IMR-90 (cell line): ENCODE measurements at regions not wholly inside any gene's neighbourhood (a gene's known extent, or its start where the extent isn't known, plus 50 kb on each side); places are given as distances from the start of the nearest gene placed in this dataset.

Experiments
- ATAC-seq: fragments of 200-7000 bp; cut with Tn5 transposase; 2 replicates; pipeline ENCODE4 v1.9.1; 2020; ENCODE audit warnings: low read depth, mild to moderate bottlenecking, moderate library complexity
- BruUV-seq: library from RNA; stranded (reverse); fragments of 400-500 nt; replicated peaks from 2 replicates; lab custom pipeline; 2021; lab: Mats Ljungman, UMichigan
- CTCF ChIA-PET: fragments of 300-600 bp; formaldehyde crosslinking; extraction: SDS; loops from one replicate; lab custom pipeline; 2021; ENCODE audit warnings: antibody characterized with exemption; lab: Yijun Ruan, JAX
- POLR2A ChIA-PET: fragments of 300-600 bp; sonication (Branson Sonifier 250); formaldehyde crosslinking; loops from one replicate; lab custom pipeline; 2022; ENCODE audit warnings: antibody characterized with exemption; ENCODE audit not compliant: unreplicated experiment; lab: Charles Lee
- DNase-seq: peaks from one replicate; pipeline ENCODE4 v3.0.0; 2013
- H2AFZ ChIP-seq: replicated peaks from 2 replicates; pipeline ENCODE3; 2013; ENCODE audit warnings: low read length, mild to moderate bottlenecking; ENCODE audit not compliant: poor library complexity
- H2AK5ac ChIP-seq: 2 replicates; pipeline ENCODE4 v1.6.1; 2013; ENCODE audit warnings: low read depth, low read length, inconsistent platforms
- H2AK9ac ChIP-seq: replicated peaks from 2 replicates; pipeline ENCODE3; 2013; ENCODE audit warnings: mild to moderate bottlenecking, low read depth, low read length, moderate library complexity; ENCODE audit not compliant: poor library complexity
- H2BK120ac ChIP-seq: 2 replicates; pipeline ENCODE4 v1.6.1; 2013; ENCODE audit warnings: low read depth, low read length, inconsistent platforms
- H2BK15ac ChIP-seq: 3 replicates; pipeline ENCODE4 v1.6.1; 2013; ENCODE audit warnings: low read depth, low read length, inconsistent platforms
- H2BK20ac ChIP-seq: 2 replicates; pipeline ENCODE4 v1.6.1; 2013; ENCODE audit warnings: low read depth, mild to moderate bottlenecking, inconsistent platforms, low read length, moderate library complexity
- H2BK5ac ChIP-seq: 2 replicates; pipeline ENCODE4 v1.6.1; 2013; ENCODE audit warnings: mild to moderate bottlenecking, low read depth, low read length, inconsistent platforms; ENCODE audit not compliant: poor library complexity, severe bottlenecking
- H3K14ac ChIP-seq: replicated peaks from 2 replicates; pipeline ENCODE4 v1.6.1; 2013; ENCODE audit warnings: low read depth, low read length, inconsistent platforms
- H3K18ac ChIP-seq: 2 replicates; pipeline ENCODE4 v1.6.1; 2013; ENCODE audit warnings: low read depth, low read length, control low read depth
- H3K23ac ChIP-seq: 2 replicates; pipeline ENCODE4 v1.6.1; 2013; ENCODE audit warnings: low read depth, low read length, inconsistent platforms
- H3K27ac ChIP-seq: 2 replicates; pipeline ENCODE4 v1.5.1; 2013; ENCODE audit warnings: mild to moderate bottlenecking, control low read depth, low read length; ENCODE audit not compliant: insufficient read depth
- H3K27me3 ChIP-seq: 2 replicates; pipeline ENCODE4 v1.6.1; 2013; ENCODE audit warnings: low read length; ENCODE audit not compliant: control insufficient read depth, insufficient read depth
- H3K36me3 ChIP-seq: 2 replicates; pipeline ENCODE4 v1.6.1; 2013; ENCODE audit warnings: low read length, mixed read lengths; ENCODE audit not compliant: control insufficient read depth, insufficient read depth
- H3K4ac ChIP-seq: 2 replicates; pipeline ENCODE4 v1.6.1; 2013; ENCODE audit warnings: low read depth, low read length, inconsistent platforms
- H3K4me1 ChIP-seq: 2 replicates; pipeline ENCODE4 v1.6.1; 2013; ENCODE audit warnings: low read length, mixed read lengths; ENCODE audit not compliant: control insufficient read depth, insufficient read depth
- H3K4me2 ChIP-seq: 2 replicates; pipeline ENCODE4 v1.6.1; 2013; ENCODE audit warnings: low read depth, mild to moderate bottlenecking, control low read depth, low read length, moderate library complexity
- H3K4me3 ChIP-seq: 2 replicates; pipeline ENCODE4 v1.5.1; 2013; ENCODE audit warnings: low read depth, mild to moderate bottlenecking, control low read depth, low read length, moderate library complexity; ENCODE audit not compliant: insufficient read depth
- H3K56ac ChIP-seq: 2 replicates; pipeline ENCODE4 v1.6.1; 2013; ENCODE audit warnings: low read length, inconsistent platforms; ENCODE audit not compliant: insufficient read depth; ENCODE audit errors: extremely low read depth
- H3K79me1 ChIP-seq, 2 experiments: 2 replicates each; pipeline ENCODE4 v1.6.1; 2013; ENCODE audit warnings: low read length in 2 of 2, inconsistent platforms in 1 of 2, low read depth in 1 of 2
- H3K9ac ChIP-seq: 2 replicates; pipeline ENCODE4 v1.6.1; 2013; ENCODE audit warnings: low read depth, low read length, control low read depth
- H3K9me1 ChIP-seq: 2 replicates; pipeline ENCODE4 v1.6.1; 2013; ENCODE audit warnings: low read length, inconsistent platforms; ENCODE audit not compliant: insufficient read depth
- H3K9me3 ChIP-seq: 2 replicates; pipeline ENCODE4 v1.6.1; 2013; ENCODE audit warnings: low read length; ENCODE audit not compliant: control insufficient read depth, insufficient read depth
- H4K20me1 ChIP-seq: 2 replicates; pipeline ENCODE4 v1.6.1; 2013; ENCODE audit warnings: low read length, inconsistent platforms; ENCODE audit not compliant: insufficient read depth
- H4K5ac ChIP-seq: 2 replicates; pipeline ENCODE4 v1.6.1; 2013; ENCODE audit warnings: mild to moderate bottlenecking, low read depth, low read length, control low read depth
- H4K8ac ChIP-seq, 2 experiments: 2 replicates each; pipeline ENCODE4 v1.6.1; 2013; ENCODE audit warnings: low read depth in 2 of 2, low read length in 2 of 2, control low read depth in 1 of 2, inconsistent platforms in 1 of 2
- H4K91ac ChIP-seq: 2 replicates; pipeline ENCODE4 v1.6.1; 2013; ENCODE audit warnings: low read depth, low read length, inconsistent platforms; ENCODE audit not compliant: insufficient read depth
- BHLHE40 ChIP-seq: fragments of 150-350 bp; IDR thresholded peaks from 2 replicates; pipeline ENCODE4 v1.6.1; 2016; ENCODE audit warnings: mild to moderate bottlenecking, low read depth, low read length
- CEBPB ChIP-seq: IDR thresholded peaks from 2 replicates; pipeline ENCODE4 v1.6.1; 2012; ENCODE audit warnings: low read depth, low read length, improper control_type of control experiment
- CHD1 ChIP-seq: IDR thresholded peaks from 2 replicates; pipeline ENCODE4 v1.6.1; 2012; ENCODE audit warnings: low read depth, low read length, improper control_type of control experiment
- CTCF ChIP-seq: conservative IDR thresholded peaks from 2 replicates; pipeline ENCODE4 v1.5.1; 2012; ENCODE audit warnings: mild to moderate bottlenecking, low read depth, low read length, improper control_type of control experiment
- ELK1 ChIP-seq: fragments of 150-350 bp; IDR thresholded peaks from 2 replicates; pipeline ENCODE4 v1.6.1; 2016; ENCODE audit warnings: low read depth, mild to moderate bottlenecking, low read length, moderate library complexity, borderline replicate concordance
- FOS ChIP-seq: fragments of 150-350 bp; IDR thresholded peaks from 2 replicates; pipeline ENCODE4 v1.6.1; 2016; ENCODE audit warnings: low read depth, low read length
- MAFK ChIP-seq: IDR thresholded peaks from 2 replicates; pipeline ENCODE4 v1.6.1; 2012; ENCODE audit warnings: low read depth, low read length, improper control_type of control experiment
- MAZ ChIP-seq: IDR thresholded peaks from 2 replicates; pipeline ENCODE4 v1.6.1; 2012; ENCODE audit warnings: low read depth, mild to moderate bottlenecking, low read length, improper control_type of control experiment, moderate library complexity, borderline replicate concordance
- MXI1 ChIP-seq: IDR thresholded peaks from 2 replicates; pipeline ENCODE4 v1.6.1; 2012; ENCODE audit warnings: low read depth, mild to moderate bottlenecking, low read length, moderate library complexity, borderline replicate concordance
- NFE2L2 ChIP-seq: fragments of 150-350 bp; IDR thresholded peaks from 2 replicates; pipeline ENCODE4 v1.6.1; 2016; ENCODE audit warnings: low read depth, mild to moderate bottlenecking, low read length
- POLR2A ChIP-seq: IDR thresholded peaks from 2 replicates; pipeline ENCODE4 v1.6.1; 2012; ENCODE audit warnings: mild to moderate bottlenecking, low read depth, low read length
- RAD21 ChIP-seq: IDR thresholded peaks from 2 replicates; pipeline ENCODE4 v1.6.1; 2012; ENCODE audit warnings: low read length, improper control_type of control experiment
- RCOR1 ChIP-seq: IDR thresholded peaks from 2 replicates; pipeline ENCODE4 v1.6.1; 2012; ENCODE audit warnings: mild to moderate bottlenecking, low read length, improper control_type of control experiment; ENCODE audit not compliant: insufficient replicate concordance
- RFX5 ChIP-seq: IDR thresholded peaks from 2 replicates; pipeline ENCODE4 v1.8.0; 2012; ENCODE audit warnings: low read depth, mild to moderate bottlenecking, low read length, moderate library complexity
- SMC3 ChIP-seq: fragments of 150-350 bp; IDR thresholded peaks from 2 replicates; pipeline ENCODE4 v1.6.1; 2016; ENCODE audit warnings: low read depth, mild to moderate bottlenecking, antibody characterized with exemption, low read length, moderate library complexity
- USF2 ChIP-seq: fragments of 150-350 bp; IDR thresholded peaks from 2 replicates; pipeline ENCODE4 v1.6.1; 2017; ENCODE audit warnings: mild to moderate bottlenecking, antibody characterized with exemption, low read length, low read depth
- WGBS, 2 experiments: methylation state at CpG; one replicate each; pipeline versions ENCODE4 v1.1.5 to v1.1.7; 2013; ENCODE audit warnings: missing lambda C conversion rate in 2 of 2; ENCODE audit not compliant: insufficient read length in 1 of 2; ENCODE audit errors: extremely low coverage in 2 of 2; 5-methylcytosine and 5-hydroxymethylcytosine counted together
- dilution Hi-C: fragments of 300-500 bp; cut with HindIII; formaldehyde crosslinking; loops from one replicate; pipeline ENCODE4 v1.14.3; 2018; ENCODE audit warnings: low sequenced_read_pairs; ENCODE audit not compliant: unreplicated experiment
- in situ Hi-C: fragments of 300-500 bp; cut with MboI; formaldehyde crosslinking; loops from 3 replicates; pipeline ENCODE4 v1.14.3; 2019; ENCODE audit warnings: low sequenced_read_pairs, inconsistent platforms, mixed read lengths
- intact Hi-C: fragments of 100-400 bp; cut with micrococcal nuclease; formaldehyde crosslinking; loops from 2 replicates; pipeline ENCODE4 v1.10.0; 2022

- H3K23ac ChIP-seq, result no peak overlapping the region
- H3K4me2 ChIP-seq, result no peak overlapping the region
- H2AK9ac ChIP-seq, result no peak overlapping the region
- no peak overlapping the region for H3K4me3 ChIP-seq
- peaks cover 17% of the 10 kb centered on the region for H3K27me3 ChIP-seq
- H2BK20ac ChIP-seq, result no peak overlapping the region
- TF ChIP-seq RCOR1 (no peak), RAD21 (no peak), MAZ (no peak), POLR2A (no peak), SMC3 (no peak), ELK1 (no peak), CTCF (no peak), NFE2L2 (no peak), MAFK (no peak), CEBPB (no peak), MXI1 (no peak), RFX5 (no peak), CHD1 (no peak), USF2 (no peak), FOS (no peak), BHLHE40 (no peak)
- DNase-seq, result no peak
- H3K9ac ChIP-seq, result no peak overlapping the region
- ChIA-PET POLR2A (no interaction called here), CTCF (no interaction called here)
- H4K20me1 ChIP-seq, result no peaks in the 10 kb centered on the region
- no peaks in the 10 kb centered on the region for H3K36me3 ChIP-seq
- no peak overlapping the region for H3K56ac ChIP-seq
- H2AK5ac ChIP-seq, result no peak overlapping the region
- no peak overlapping the region for H4K91ac ChIP-seq
- no peak for ATAC-seq
- no peaks in the 10 kb centered on the region for H3K9me3 ChIP-seq
- H3K9me1 ChIP-seq, result no peaks in the 10 kb centered on the region
- dilution Hi-C loops (no loop called here), intact Hi-C loops (no loop called here), in situ Hi-C loops (no loop called here)
- H3K4me1 ChIP-seq, result peaks cover 4% of the 10 kb centered on the region; the same call in 1 of the 2 replicates
- WGBS, 2 experiments, result no CpG with 5 or more reads among the region's 3 CpGs
- H2BK120ac ChIP-seq, result no peak overlapping the region
- H3K4ac ChIP-seq, result no peak overlapping the region
- no peak overlapping the region for H4K8ac ChIP-seq
- no peak overlapping the region for H2BK15ac ChIP-seq
- H4K5ac ChIP-seq, result no peak overlapping the region
- H3K14ac ChIP-seq, result no peak overlapping the region
- no peak overlapping the region for H2AFZ ChIP-seq
- BruUV-seq, result no TSS peak
- H3K27ac ChIP-seq, result no peak overlapping the region
- H3K79me1 ChIP-seq, result no peaks in the 10 kb centered on the region
- no peak overlapping the region for H2BK5ac ChIP-seq
- H3K18ac ChIP-seq, result no peak overlapping the region
These were observed 353.6 kb upstream of the TNRC6C start for GRCh38 chr17:77604973-77605313.
